ENCODE measurements at regions not wholly inside any gene's neighbourhood (a gene's known extent, or its start where the extent isn't known, plus 50 kb on each side); places are given as distances from the start of the nearest gene placed in this dataset.
"Not testable (repeated sequence)": the region's sequence is repeated elsewhere in the genome, so short reads cannot be mapped to it uniquely, and the experiment has no call there.

DNA sequence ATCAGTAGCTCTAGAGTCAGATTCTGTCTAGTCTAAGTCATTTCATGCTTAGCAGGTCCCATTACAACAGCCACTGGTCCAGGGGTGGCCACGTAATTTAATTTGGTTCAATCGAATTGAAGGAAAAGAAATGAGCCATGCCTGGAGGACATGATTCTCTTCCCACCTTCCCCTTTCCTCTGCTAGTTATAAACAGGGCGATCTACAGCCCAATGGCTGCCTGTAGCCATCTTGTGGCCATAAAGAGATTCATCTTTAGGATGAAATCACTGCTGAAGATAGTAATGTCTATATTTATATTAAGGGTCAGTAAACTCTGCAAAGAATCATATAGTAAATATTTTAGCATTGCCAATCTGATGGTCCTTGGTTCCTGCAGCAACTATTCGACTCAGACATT, 107.4 kb downstream of the SPDYE17 start:
- DNase-seq, result peak; percentile 31

DNA sequence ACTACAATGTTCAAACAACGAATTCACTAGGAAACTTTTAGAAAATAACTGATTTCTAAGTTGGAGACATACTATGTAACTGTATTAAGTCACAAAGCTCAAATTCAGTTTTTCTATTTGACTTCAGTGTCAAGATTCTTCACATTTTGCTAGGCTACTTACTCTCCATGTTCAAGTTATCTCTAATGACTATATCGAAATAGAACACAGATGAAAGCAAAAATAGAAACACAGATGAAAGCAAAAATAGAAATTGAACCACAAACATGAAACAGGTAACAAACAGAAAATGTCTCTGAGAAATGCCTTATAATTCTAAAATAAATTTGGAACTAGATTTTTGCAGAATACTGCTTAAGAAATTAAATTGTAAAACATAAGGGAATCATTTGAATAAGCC, 113.5 kb downstream of the SPDYE17 start:
- DNase-seq, result not testable (repeated sequence)

DNA sequence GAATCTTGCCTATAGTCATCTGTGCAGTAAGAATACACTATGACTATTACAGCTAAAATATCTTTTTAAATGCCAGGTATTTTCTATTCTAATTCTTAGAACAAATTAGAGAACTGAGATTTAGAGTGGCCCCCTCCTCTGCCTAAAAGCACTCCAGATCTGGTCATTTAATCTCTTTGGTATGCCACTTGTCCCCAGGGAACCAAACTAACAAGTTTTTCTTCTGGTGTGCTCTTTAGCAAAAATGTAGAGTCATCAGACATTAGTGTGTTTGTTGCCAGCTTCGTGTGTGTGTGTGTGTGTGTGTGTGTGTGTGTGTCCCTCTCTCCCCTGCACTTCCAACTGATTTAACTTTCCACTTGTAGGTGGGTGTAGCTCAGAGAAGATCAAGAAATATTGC, 117.8 kb downstream of the SPDYE17 start:
- DNase-seq, result not testable (repeated sequence)

DNA sequence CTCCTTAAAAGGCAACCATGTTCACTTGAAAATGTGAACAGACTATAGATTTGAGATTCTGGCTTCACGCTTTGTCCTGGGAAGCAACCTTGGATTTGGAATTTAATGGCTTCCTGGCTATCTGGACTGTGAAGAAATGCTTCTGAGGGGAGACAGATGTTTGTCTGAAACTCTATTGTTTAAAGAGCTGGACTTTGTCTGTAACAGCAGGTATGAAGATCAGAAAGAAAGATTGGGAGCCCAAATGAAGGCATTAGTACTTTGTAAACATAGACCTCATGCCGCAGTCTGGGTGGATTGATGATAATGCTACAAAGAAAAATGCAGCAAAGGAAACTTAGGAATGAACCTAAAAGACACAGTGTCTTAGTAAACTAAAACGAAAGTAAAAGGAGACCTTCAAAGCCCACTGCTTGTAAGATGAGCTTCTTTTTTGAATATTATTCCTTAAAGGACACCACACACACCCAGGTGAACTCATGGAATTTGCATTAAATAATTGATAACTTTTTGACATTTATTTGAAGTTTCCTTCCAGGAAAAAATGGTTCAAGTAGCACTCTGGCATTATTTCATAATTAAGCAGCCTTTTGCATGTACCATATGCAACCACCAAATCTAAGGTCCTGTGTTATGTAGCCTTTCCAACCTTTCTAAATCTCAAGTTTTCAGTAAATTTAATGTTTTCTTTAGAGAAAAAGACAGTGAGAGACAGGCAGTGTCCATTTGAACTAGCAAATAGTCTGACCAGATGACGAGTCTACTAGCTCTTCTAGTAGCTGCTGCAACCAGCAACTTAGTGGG, 119.9 kb downstream of the SPDYE17 start:
- DNase-seq, result not testable (repeated sequence)

DNA sequence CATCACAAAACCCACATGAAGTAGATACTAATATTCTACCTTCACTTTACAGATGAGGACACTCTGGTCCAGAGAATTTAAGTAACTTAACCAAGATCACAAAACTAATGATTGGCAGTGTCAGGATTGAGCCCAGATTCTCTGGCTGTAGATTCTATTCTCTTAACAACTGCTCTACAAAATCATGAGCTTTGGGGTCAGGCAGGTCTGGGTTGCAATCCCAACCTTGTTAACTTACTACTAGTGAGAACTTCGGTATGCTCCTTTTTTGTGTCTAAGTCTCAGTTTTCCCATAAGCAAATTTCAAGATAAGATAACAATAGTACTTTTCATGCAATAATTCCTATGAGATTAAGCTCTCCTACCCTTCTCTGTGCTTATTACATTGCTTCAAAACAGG, 127.5 kb downstream of the SPDYE17 start:
- not testable (repeated sequence) for DNase-seq

DNA sequence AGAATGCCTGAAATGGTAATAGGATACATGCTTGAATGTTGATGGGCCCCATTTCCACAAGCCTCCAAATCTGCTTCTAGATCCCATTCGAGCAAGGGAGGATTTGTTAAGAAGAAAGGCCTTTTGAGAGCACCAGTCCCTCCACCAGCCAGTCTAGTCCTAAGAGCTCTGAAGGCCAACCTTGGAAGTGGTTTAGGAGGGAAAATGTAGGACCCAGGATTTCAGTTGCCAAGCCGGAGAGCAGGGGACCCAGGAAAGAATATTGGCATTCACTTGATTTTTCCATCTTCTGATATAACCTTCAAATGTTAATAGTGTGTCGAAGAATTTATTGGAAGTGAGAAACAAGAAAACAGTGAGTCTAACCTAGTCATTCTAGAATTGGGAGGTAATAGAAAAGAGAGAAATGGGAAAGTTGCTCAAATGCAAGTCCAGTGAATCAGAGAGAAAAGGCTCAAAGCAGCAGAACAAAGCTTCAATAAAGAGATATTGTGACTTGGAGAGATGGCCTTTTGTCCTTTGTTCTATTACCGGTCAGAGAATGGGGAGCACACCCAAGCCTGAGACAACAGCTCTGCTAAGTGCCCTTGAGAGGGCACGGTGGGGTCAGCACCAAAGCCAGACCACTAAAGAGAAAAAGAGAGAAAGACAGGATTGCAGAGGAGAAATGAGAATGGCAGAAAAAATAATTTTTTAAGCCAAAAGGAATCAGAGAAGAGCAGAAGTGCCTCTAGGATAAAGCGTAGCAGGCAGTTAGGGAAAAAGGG, 130.0 kb downstream of the SPDYE17 start:
- DNase-seq, result not testable (repeated sequence)

DNA sequence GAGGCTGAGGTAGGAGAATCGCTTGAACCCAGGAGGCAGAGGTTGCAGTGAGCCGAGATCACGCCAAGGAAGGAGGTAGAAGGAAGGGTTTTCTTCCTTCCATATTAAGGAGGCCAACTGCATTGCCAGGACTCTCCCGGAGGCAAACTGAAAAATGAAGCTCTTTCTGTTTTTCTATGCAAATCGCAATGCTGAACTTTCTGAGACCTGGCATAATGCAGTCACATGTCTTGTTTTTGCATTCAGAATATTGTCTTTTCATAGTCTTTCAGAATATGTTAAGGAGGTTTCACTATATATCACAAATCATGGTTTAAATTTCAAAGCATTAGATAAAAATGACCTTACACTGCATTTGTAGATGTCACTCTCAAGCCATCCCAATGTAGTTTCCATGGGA, 133.4 kb downstream of the SPDYE17 start:
- DNase-seq, result not testable (repeated sequence)

DNA sequence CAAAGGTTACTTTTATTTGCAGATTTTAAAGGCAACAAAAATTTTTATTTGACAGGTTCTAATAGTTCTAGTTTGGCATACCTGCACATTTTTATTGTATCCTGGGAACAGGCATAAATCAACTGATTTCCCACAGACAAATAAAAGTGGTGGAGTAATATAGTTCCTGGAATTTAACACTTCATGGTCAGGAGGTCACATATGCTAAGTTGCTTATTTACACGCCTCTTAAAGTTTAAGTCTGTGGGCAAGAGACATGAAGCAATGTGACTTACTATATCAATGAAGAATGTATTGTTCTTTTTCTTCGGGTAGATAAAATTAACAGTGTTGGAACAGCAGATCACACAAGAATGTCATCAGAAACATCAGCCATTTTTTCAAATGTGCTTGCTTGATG, 135.2 kb downstream of the SPDYE17 start:
- DNase-seq, result peak; percentile 79

DNA sequence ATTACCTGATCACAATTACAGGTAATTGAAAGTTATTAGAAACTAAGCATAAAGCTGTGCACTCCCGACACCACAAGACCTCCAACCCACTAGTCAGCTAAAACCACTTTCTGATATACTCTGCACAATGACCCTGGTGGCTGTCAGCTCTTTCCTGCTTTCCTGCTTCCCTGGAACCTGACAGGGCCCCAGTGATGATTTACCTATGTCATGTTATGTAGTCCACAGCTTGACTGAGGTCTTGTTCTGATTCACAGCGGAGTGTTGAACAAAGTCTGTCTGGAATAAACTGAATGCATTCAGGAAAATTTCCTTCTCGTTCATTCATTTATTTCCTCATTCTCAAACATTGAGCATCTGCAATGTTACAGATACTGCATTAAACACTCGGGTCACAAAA, 136.5 kb downstream of the SPDYE17 start:
- DNase-seq, result not testable (repeated sequence)

DNA sequence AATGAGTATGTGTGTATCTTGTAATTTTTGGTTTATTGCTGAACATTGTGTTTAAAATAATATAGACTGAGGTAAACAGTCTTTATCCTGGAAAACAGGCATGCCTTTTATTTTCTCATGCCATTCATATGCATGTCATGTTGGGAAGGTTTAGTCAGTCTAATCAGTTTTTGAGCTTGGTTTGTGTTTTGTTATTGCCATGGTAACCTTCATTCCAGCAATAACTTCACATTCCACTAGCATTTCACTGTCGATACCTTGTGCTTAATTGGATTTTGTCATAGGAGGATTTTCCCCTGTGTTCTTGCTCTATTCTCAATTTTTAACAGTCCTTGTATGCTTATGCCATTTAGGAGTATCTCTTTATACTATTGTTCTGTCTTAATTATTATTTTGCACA, 140.4 kb downstream of the SPDYE17 start:
- DNase-seq, result peak; percentile 56

DNA sequence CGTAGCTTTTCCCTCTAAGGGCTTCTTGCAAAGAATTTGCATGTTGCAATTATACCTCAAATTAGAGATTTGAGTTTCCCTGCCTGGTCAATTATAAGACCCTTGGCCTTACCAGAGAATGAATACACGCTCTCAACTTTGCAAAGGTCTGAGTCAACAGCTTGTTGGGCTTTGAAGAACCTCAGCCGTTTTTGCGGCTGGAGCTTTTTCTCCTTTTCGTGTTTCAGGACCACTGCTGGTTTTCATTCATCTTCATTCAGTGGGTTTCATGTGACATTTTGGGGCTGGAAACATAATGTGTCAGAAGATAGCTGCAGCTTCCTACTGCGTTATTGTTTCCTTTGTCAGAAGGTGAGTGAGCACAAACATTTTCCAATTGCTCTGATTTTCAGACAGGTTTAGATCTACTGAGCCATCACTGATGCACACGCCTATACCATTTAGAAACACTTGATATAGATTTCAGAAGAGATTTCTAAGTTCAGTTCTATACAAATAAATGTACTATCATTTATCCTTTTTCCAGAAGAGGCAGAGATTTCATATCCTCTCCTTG, 152.3 kb downstream of the SPDYE17 start:
- DNase-seq, result not testable (repeated sequence)

DNA sequence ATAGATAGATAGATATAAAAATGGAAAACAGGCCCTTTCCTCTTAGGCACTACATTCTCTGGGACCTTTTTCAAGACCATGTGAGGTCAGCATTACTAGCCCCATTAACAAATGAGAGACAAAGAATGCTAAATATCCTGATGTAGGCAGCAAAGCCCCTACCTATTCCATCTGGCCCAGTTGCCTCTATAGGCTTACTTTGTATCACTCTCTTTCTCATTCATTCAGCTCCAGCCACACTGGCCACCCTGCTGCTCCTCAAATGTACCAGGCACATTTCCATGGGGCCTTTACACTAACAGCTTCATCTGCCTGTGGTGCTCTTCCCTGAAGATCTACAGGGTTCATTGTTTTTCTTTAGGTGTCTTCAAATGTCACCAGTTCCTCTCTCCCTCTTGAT, 156.4 kb downstream of the SPDYE17 start:
- DNase-seq, result not testable (repeated sequence)

DNA sequence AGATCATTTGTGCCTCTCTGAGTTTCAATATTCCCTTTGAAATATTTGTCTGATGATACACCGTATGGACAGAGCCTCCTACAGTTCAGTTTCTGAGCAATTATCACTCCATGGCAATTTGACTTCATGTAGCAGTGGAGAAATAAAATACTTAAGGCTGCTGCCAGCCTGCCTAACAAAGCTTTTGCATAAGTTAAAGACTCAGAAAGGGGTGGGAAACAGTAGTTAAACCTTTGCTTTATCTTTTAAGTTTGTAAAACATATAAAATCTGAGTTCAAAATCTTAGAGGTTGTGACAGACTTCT, 161.7 kb downstream of the SPDYE17 start:
- DNase-seq, result not testable (repeated sequence)

DNA sequence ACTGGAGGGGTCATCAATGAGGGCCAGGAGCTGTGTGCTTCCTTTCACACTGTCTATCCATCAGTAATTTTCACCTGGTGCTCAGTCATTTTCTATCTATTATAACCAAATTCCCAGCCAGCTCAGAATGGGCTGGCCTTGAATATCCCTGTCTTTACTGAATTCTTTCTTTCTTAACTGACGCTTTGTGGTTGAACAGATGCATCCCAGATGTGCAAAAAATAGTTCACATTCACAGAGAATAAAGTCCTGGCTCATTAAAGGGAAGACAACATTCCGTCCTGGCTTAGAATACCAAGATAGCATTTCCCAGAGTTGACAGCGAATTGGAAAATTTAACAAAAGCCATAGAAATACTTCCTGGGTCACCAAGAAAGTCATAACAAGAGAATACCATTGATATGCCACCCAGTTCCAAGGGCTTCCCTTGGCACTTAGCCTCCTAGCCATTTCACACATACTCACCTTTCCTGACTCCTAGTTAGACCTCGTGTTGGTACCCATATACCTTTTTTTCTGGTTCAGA, 164.7 kb downstream of the SPDYE17 start:
- peak; percentile 55 for DNase-seq

DNA sequence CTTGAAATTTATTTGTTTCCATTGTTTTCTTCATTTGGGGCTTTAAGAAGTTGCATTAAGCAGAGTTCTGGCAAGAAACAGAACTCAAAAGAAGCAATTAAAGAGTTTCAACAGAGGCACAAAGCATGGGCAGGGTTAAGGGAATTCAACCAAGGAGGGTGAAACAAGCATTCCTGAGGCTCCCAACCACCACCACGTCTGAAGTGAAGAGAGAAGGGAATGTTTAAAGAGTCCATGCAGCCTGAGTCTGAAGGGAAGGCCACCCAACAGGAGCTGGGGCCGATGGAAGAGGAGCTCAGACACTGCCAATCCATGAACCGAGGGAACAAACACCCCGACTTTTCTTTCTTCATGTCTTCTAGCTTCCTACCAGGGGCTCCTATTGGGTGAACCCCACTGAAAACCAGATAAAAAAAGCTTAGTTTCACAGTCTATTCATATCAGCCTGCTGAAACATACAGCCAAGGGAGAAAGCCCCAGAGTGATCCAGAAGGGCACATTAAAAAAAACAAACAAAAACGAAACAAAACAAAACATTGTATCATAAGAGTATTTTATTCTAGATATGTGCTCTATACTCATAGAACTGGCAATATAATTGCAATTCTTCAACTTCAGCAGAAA, 168.9 kb downstream of the SPDYE17 start:
- DNase-seq, result not testable (repeated sequence)

DNA sequence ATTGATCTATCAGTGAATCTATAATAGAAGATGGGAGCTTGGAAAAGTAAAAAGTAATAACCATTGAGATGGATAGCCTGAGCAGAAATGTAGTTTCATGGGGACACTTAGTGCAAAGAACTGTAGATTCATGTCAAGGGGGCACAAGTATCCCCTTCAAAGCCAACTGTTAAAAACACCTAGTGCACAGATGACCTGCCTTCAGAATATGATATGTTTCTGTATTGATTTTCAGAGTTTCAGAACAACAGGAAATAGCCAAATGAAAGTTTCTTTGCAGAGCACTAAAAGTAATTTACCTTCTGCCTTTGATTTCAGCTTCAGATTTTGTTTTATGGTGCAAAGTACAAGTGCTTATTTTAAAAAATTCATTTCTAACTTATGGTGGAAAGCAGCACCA, 169.9 kb downstream of the SPDYE17 start:
- DNase-seq, result not testable (repeated sequence)

DNA sequence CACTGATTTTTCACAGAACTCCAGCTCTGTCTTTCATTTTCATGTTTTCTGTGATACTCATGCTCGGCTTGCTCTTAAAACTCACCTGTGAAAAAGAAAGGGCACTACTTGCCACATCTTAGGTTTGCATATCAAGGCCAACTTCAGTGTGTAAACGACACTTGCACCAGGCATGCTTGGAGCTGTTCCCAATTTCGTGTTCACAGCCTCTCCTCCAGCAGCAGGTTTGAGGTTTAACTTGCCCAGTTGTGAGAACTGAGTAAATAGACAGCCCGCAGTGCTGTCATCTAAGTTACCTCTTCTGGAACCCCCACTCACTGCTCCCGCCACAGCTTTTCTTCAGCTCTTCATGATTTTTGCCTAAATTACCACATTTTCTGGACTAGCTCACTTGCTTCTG, 172.2 kb downstream of the SPDYE17 start:
- DNase-seq, result not testable (repeated sequence)

DNA sequence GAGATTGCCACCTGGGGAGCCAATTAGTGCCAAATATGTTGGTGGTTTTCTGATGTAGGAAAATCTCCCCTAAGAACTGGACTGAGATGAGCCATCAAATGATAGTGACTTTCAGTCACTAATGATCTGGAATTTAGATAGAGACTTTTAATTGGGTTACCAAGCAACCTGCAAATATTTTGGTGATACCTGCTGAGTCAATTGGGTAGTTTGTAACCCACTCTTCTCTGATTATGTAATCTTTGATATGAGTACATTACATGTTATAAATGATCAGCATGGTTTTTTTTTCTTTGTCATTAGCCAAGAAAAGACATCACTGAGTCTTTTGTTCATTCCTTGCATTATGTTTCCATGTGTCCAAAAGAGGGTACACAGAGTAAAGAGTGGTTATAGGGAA, 177.5 kb downstream of the SPDYE17 start:
- DNase-seq, result not testable (repeated sequence)

DNA sequence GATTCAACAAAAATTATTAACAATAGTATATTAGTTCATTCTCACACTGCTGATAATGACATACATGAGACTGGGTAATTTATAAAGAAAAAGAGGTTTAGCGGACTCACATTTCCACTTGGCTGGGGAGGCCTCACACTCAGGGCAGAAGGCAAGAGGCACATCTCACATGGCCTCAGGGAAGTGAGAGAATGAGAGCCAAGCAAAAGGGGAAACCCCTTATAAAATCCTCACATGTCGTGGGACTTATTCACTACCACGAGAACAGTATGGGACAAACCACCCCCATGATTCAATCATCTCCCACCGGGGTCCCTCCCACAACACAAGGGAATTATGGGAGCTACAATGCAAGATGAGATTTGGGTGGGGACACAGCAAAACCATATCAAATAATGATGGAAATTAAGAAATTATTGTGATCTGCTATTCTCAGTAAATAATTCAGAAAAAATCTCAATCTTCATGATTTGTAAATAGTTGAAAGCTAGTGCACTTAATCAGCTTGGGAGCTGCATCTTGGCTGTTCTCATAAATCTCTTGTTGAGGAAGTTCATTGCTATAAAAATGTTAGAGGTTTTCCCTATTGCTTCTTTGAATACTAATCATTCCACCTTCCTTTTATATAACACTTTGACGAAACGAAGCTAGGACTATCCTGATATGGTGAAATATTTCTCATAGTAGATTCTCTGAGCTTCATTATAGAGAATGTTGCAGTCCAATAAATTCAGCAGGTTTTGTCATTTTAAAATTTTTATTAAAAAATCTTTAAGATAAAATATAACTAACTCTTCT, 179.2 kb downstream of the SPDYE17 start:
- not testable (repeated sequence) for DNase-seq

DNA sequence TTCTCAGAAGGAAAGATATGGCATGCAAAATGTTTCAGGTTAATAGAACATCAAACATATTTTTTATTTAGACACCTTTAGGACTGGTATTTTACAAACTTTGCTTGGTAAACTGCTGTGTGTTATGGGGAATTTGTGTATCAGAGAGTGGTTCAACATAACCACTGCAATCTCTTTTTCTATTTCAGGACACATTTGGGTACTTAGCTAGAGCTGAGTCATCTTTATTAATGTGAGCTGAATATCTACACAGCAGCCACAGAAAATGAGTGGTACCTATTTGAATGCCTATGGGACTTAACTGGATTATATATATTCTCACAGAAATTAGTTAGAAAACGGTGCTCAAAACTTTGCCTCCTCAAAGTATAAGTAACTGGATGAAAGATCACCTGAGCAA, 179.8 kb downstream of the SPDYE17 start:
- not testable (repeated sequence) for DNase-seq

DNA sequence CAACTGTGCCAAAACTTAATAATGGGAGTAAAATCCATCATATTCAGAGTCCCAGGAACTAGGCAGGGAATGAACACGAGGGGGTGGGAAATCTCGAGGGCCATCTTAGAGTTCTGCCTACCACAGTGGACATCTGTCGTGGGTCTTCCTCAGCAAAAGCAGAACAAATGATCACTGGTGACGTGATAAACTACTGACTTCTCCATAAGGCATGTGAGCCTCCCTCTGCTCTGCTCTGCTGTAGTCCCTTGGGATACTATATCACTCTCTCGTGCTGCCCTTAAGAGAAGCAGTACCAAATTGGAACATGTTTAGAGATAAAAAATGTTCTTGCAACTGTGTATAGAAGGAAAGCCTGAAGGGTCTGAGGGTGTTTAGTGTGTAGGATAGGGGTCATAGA, 180.5 kb downstream of the SPDYE17 start:
- not testable (repeated sequence) for DNase-seq
